Keratinocyte (primary cell): ENCODE measurements at regions not wholly inside any gene's neighbourhood (a gene's known extent, or its start where the extent isn't known, plus 50 kb on each side); places are given as distances from the start of the nearest gene placed in this dataset.

Source experiments
- DNase-seq: peaks from one replicate; pipeline ENCODE4 v3.0.0-alpha.2; 2011; ENCODE audit warnings: low read depth, missing footprints, low spot score
- FAIRE-seq: peaks from 2 replicates; lab custom pipeline; 2011; peaks lifted over from hg19 to GRCh38; lab: Jason Lieb, UNC
- H2AFZ ChIP-seq: 2 replicates; pipeline ENCODE4 v1.6.0; 2012; ENCODE audit warnings: low read length, control low read depth, inconsistent platforms; ENCODE audit not compliant: control insufficient read depth
- H3K27ac ChIP-seq: 2 replicates; pipeline ENCODE4 v1.5.1; 2011; ENCODE audit warnings: low read length; ENCODE audit not compliant: control insufficient read depth, insufficient read depth
- H3K27me3 ChIP-seq: 3 replicates; pipeline ENCODE4 v1.6.0; 2011; ENCODE audit warnings: low read length; ENCODE audit not compliant: control insufficient read depth, insufficient read depth; ENCODE audit errors: extremely low read depth
- H3K36me3 ChIP-seq, 2 experiments: 2 replicates in 1 of 2; 3 replicates in 1 of 2; pipeline ENCODE4 v1.5.1; 2011; ENCODE audit warnings: low read length in 2 of 2, mild to moderate bottlenecking in 1 of 2; ENCODE audit not compliant: control insufficient read depth in 2 of 2, insufficient read depth in 2 of 2; ENCODE audit errors: extremely low read depth in 1 of 2
- H3K4me1 ChIP-seq: 3 replicates; pipeline ENCODE4 v1.5.1; 2011; ENCODE audit warnings: low read length; ENCODE audit not compliant: control insufficient read depth, insufficient read depth; ENCODE audit errors: extremely low read depth
- H3K4me2 ChIP-seq: 3 replicates; pipeline ENCODE4 v1.6.0; 2011; ENCODE audit warnings: low read depth, low read length; ENCODE audit not compliant: control insufficient read depth, insufficient read depth; ENCODE audit errors: extremely low read depth
- H3K4me3 ChIP-seq, 3 experiments: fragments of 200-600 bp in 1 of 3; sonication (generic) in 1 of 3; 2 replicates in 2 of 3; 3 replicates in 1 of 3; pipeline ENCODE4 v1.5.1; 2011 to 2016; ENCODE audit warnings: low read length in 3 of 3, mild to moderate bottlenecking in 3 of 3, control low read depth in 2 of 3, inconsistent platforms in 1 of 3, low read depth in 1 of 3, mixed read lengths in 1 of 3, mixed run types in 1 of 3, moderate library complexity in 1 of 3; ENCODE audit not compliant: control insufficient read depth in 2 of 3, insufficient read depth in 2 of 3; ENCODE audit errors: extremely low read depth in 1 of 3
- H3K79me2 ChIP-seq: 2 replicates; pipeline ENCODE4 v1.6.0; 2012; ENCODE audit warnings: low read length; ENCODE audit not compliant: control insufficient read depth, insufficient read depth
- H3K9ac ChIP-seq: 3 replicates; pipeline ENCODE4 v1.6.0; 2011; ENCODE audit warnings: low read length; ENCODE audit not compliant: control insufficient read depth, insufficient read depth; ENCODE audit errors: extremely low read depth
- H3K9me1 ChIP-seq: 3 replicates; pipeline ENCODE4 v1.6.0; 2011; ENCODE audit warnings: low read length; ENCODE audit not compliant: control insufficient read depth, insufficient read depth; ENCODE audit errors: extremely low read depth
- H3K9me3 ChIP-seq: 2 replicates; pipeline ENCODE4 v1.5.1; 2012; ENCODE audit warnings: low read depth, low read length; ENCODE audit not compliant: control insufficient read depth
- H4K20me1 ChIP-seq: 3 replicates; pipeline ENCODE4 v1.6.0; 2011; ENCODE audit warnings: low read length; ENCODE audit not compliant: control insufficient read depth, insufficient read depth; ENCODE audit errors: extremely low read depth
- EZH2 ChIP-seq: IDR thresholded peaks from one replicate; pipeline ENCODE4 v1.6.1; 2012; ENCODE audit warnings: inconsistent platforms, mild to moderate bottlenecking, low read length, moderate library complexity
- dilution Hi-C: fragments of 300-500 bp; cut with MboI; formaldehyde crosslinking; loops from one replicate; pipeline ENCODE4 v1.7.0; 2020; ENCODE audit warnings: low sequenced_read_pairs; ENCODE audit not compliant: extremely low pct_ligation_motif_present
- TF ChIP-seq, protein P1 (sequence below), 3 experiments: IDR thresholded peaks in 1 of 3; conservative IDR thresholded peaks in 1 of 3; optimal IDR thresholded peaks in 1 of 3; 2 replicates in 2 of 3; 3 replicates in 1 of 3; pipeline versions ENCODE3 to v1.5.1; 2011; ENCODE audit warnings: low read length in 3 of 3, mild to moderate bottlenecking in 3 of 3, moderate library complexity in 2 of 3, control low read depth in 1 of 3, inconsistent platforms in 1 of 3; ENCODE audit not compliant: insufficient read depth in 2 of 3; ENCODE audit errors: extremely low read depth in 1 of 3

DNA sequence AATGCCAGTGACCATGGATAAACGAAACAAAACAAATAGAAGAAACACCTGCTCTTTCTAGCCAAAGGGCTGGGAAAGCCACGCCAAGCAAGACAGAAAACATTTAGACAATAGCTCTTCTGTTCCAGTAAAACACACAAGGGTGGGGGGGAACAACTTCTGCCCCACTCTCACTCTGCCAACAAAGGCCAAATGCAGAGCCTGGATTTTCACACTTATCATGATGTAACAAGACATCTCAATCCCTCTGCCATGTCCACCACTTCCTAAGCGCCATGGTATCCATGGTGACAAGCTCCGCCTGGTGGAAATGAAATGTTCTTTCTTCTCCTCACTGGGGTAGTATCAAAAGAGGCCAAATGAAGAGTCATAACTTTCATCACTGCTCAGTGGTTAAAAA is 60.6 kb downstream of the DRD1 start:
- no peak overlapping the region for H3K4me2 ChIP-seq
- no peaks in the 10 kb centered on the region for H3K36me3 ChIP-seq
- DNase-seq: no peak
- dilution Hi-C loops: no loop called here
- peaks cover 10% of the 10 kb centered on the region for H3K4me1 ChIP-seq
- no peaks in the 10 kb centered on the region for H3K9me3 ChIP-seq
- no peak overlapping the region for H2AFZ ChIP-seq
- FAIRE-seq: no peak
- H3K79me2 ChIP-seq: no peaks in the 10 kb centered on the region
- no peaks in the 10 kb centered on the region for H3K27me3 ChIP-seq
- no peak overlapping the region for H3K9ac ChIP-seq
- no peaks in the 10 kb centered on the region for H3K9me1 ChIP-seq
- TF ChIP-seq EZH2: no peak
- TF ChIP-seq, protein P1, sequence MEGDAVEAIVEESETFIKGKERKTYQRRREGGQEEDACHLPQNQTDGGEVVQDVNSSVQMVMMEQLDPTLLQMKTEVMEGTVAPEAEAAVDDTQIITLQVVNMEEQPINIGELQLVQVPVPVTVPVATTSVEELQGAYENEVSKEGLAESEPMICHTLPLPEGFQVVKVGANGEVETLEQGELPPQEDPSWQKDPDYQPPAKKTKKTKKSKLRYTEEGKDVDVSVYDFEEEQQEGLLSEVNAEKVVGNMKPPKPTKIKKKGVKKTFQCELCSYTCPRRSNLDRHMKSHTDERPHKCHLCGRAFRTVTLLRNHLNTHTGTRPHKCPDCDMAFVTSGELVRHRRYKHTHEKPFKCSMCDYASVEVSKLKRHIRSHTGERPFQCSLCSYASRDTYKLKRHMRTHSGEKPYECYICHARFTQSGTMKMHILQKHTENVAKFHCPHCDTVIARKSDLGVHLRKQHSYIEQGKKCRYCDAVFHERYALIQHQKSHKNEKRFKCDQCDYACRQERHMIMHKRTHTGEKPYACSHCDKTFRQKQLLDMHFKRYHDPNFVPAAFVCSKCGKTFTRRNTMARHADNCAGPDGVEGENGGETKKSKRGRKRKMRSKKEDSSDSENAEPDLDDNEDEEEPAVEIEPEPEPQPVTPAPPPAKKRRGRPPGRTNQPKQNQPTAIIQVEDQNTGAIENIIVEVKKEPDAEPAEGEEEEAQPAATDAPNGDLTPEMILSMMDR (optimal IDR thresholded peaks at IDR 0.05 in 1 of 3, IDR thresholded peaks at IDR 0.05 in 1 of 3, conservative IDR thresholded peaks at IDR 0.05 in 1 of 3; ENCODE audit: extremely low read depth in 1 of 3, insufficient read depth in 2 of 3, low read length in 3 of 3): no peak
- no peak overlapping the region for H3K27ac ChIP-seq
- no peaks in the 10 kb centered on the region for H4K20me1 ChIP-seq
- no peak overlapping the region for H3K4me3 ChIP-seq

DNA sequence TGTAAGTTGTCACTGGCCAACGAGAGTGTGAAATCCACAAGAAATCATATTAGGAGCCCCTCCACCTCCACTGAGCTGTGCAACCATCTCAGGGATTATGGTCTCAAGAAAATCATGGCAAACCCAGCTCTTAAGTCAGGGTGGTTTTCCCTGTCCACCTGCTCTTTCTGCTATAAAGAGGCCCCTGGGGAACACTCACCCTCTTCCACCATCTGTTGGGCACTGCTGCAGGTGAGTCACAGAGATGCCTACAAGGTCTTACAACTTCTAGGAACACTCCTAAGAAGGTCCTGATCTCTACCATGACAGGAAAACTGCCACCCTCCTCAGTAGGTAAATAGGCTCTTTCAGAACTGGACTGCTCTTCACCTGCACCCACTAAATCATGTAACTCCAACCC is 61.8 kb downstream of the DRD1 start:
- H4K20me1 ChIP-seq: no peaks in the 10 kb centered on the region
- H3K27me3 ChIP-seq: no peaks in the 10 kb centered on the region
- H3K4me2 ChIP-seq: no peak overlapping the region
- TF ChIP-seq EZH2: no peak
- TF ChIP-seq, protein P1 (optimal IDR thresholded peaks at IDR 0.05 in 1 of 3, IDR thresholded peaks at IDR 0.05 in 1 of 3, conservative IDR thresholded peaks at IDR 0.05 in 1 of 3; ENCODE audit: extremely low read depth in 1 of 3, insufficient read depth in 2 of 3, low read length in 3 of 3): no peak
- no peak overlapping the region for H3K4me3 ChIP-seq
- no peaks in the 10 kb centered on the region for H3K79me2 ChIP-seq
- no peaks in the 10 kb centered on the region for H3K9me1 ChIP-seq
- H3K9ac ChIP-seq: no peak overlapping the region
- no peaks in the 10 kb centered on the region for H3K9me3 ChIP-seq
- dilution Hi-C loops: no loop called here
- no peak overlapping the region for H3K27ac ChIP-seq
- H3K4me1 ChIP-seq: peaks cover 19% of the 10 kb centered on the region
- FAIRE-seq (no peak), DNase-seq (no peak)
- H3K36me3 ChIP-seq: no peaks in the 10 kb centered on the region
- H2AFZ ChIP-seq: no peak overlapping the region
